Activated B cell treated with CpG ODN at 0.5 μM for 24 hours (primary cell): ENCODE measurements at regions not wholly inside any gene's neighbourhood (a gene's known extent, or its start where the extent isn't known, plus 50 kb on each side); places are given as distances from the start of the nearest gene placed in this dataset.
"Not testable (repeated sequence)": the region's sequence is repeated elsewhere in the genome, so short reads cannot be mapped to it uniquely, and the experiment has no call there.

Source experiments
- ATAC-seq: fragments of 200-7000 bp; cut with Tn5 transposase; one replicate; pipeline ENCODE4 v1.10.0; 2021; ENCODE audit warnings: low read depth, mild to moderate bottlenecking, moderate library complexity
- CTCF ChIA-PET: fragments of 350-600 bp; sonication (Branson Sonifier 250); formaldehyde crosslinking; loops from one replicate; lab custom pipeline; 2021; ENCODE audit warnings: antibody characterized with exemption; lab: Charles Lee
- POLR2A ChIA-PET: fragments of 350-600 bp; sonication (Branson Sonifier 250); formaldehyde crosslinking; loops from one replicate; lab custom pipeline; 2021; ENCODE audit warnings: antibody characterized with exemption; lab: Charles Lee
- DNase-seq: peaks from one replicate; pipeline ENCODE4 v3.0.0; 2022
- H3K27ac Mint-ChIP-seq: one replicate; pipeline ENCODE4 v1.8.0; 2020; ENCODE audit warnings: mixed read lengths
- H3K27me3 Mint-ChIP-seq: one replicate; pipeline ENCODE4 v1.8.0; 2021; ENCODE audit warnings: mixed read lengths
- H3K36me3 Mint-ChIP-seq: one replicate; pipeline ENCODE4 v1.8.0; 2021; ENCODE audit warnings: low read depth, mixed read lengths
- H3K4me1 Mint-ChIP-seq: one replicate; pipeline ENCODE4 v1.8.0; 2021; ENCODE audit warnings: mixed read lengths
- H3K4me3 Mint-ChIP-seq: one replicate; pipeline ENCODE4 v1.8.0; 2020; ENCODE audit warnings: mild to moderate bottlenecking, mixed read lengths
- H3K9me3 Mint-ChIP-seq: one replicate; pipeline ENCODE4 v1.8.0; 2020; ENCODE audit warnings: mixed read lengths
- intact Hi-C: fragments of 100-400 bp; cut with micrococcal nuclease; formaldehyde crosslinking; loops from one replicate; pipeline ENCODE4 v1.15.1; 2024
- TF ChIP-seq, protein P1 (sequence below): fragments of 200-600 bp; IDR thresholded peaks from one replicate; pipeline ENCODE4 v1.8.0; 2022; ENCODE audit warnings: antibody characterized with exemption, mild to moderate bottlenecking

DNA sequence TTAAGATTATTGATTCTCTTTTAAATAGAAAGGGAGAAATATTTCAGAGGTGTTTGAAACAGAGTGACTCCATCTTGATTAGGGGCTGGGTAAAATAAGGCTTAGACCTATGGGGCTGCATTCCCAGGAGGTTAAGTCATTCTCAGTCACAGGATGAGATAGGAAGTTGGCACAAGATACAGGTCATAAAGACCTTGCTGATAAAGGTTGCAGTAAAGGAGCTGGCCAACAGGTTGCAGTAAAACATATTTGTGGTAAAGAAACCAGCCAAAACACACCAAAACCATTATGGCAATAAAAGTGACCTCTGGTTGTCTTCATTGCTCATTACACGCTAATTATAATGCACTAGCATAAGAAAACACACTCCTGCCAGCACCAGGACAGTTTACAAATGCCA lies 165.0 kb downstream of the SPIN4 start:
- ChIA-PET CTCF (no interaction called here), POLR2A (no interaction called here)
- Mint-ChIP-seq H3K27me3 (no peaks in the 10 kb centered on the region), H3K4me1 (no peaks in the 10 kb centered on the region), H3K27ac (no peak overlapping the region), H3K4me3 (no peak overlapping the region), H3K36me3 (no peaks in the 10 kb centered on the region), H3K9me3 (peaks cover 2% of the 10 kb centered on the region)
- intact Hi-C loops, result no loop called here
- TF ChIP-seq, protein P1, sequence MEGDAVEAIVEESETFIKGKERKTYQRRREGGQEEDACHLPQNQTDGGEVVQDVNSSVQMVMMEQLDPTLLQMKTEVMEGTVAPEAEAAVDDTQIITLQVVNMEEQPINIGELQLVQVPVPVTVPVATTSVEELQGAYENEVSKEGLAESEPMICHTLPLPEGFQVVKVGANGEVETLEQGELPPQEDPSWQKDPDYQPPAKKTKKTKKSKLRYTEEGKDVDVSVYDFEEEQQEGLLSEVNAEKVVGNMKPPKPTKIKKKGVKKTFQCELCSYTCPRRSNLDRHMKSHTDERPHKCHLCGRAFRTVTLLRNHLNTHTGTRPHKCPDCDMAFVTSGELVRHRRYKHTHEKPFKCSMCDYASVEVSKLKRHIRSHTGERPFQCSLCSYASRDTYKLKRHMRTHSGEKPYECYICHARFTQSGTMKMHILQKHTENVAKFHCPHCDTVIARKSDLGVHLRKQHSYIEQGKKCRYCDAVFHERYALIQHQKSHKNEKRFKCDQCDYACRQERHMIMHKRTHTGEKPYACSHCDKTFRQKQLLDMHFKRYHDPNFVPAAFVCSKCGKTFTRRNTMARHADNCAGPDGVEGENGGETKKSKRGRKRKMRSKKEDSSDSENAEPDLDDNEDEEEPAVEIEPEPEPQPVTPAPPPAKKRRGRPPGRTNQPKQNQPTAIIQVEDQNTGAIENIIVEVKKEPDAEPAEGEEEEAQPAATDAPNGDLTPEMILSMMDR, result no peak
- ATAC-seq, result no peak
- no peak for DNase-seq

- H3K4me1 Mint-ChIP-seq, CTCF ChIA-PET, H3K4me3 Mint-ChIP-seq, H3K27ac Mint-ChIP-seq, DNase-seq, ATAC-seq, H3K27me3 Mint-ChIP-seq, H3K9me3 Mint-ChIP-seq, intact Hi-C loops, H3K36me3 Mint-ChIP-seq, POLR2A ChIA-PET: not testable (repeated sequence)
These were observed 171.3 kb downstream of the SPIN4 start for GRCh38 chrX:63179852-63180251.

DNA sequence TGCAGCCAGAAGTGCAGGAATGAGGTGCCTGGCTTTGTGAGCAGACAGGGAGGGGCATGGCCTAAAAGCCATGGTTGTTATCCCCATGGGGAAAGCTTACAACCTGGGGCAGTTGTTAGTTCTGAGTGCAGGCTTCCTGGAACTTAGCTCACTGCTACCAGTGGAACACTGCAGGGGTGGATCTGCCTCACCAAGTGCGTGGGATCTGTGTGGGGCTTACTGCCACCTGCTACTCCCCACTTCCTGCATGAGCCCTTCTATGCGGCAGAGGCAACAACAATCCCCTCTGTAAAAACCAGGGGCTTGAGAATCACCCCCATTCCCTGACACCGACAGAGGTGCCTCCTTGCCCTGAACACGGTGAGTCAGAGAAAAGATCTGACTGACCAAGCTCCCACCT lies 174.6 kb downstream of the SPIN4 start:
- H3K36me3 Mint-ChIP-seq, H3K4me3 Mint-ChIP-seq, H3K9me3 Mint-ChIP-seq, H3K27me3 Mint-ChIP-seq, intact Hi-C loops, H3K4me1 Mint-ChIP-seq, CTCF ChIA-PET, POLR2A ChIA-PET, ATAC-seq, H3K27ac Mint-ChIP-seq, DNase-seq: not testable (repeated sequence)

- ATAC-seq, H3K27me3 Mint-ChIP-seq, POLR2A ChIA-PET, H3K4me1 Mint-ChIP-seq, DNase-seq, H3K36me3 Mint-ChIP-seq, H3K27ac Mint-ChIP-seq, intact Hi-C loops, H3K4me3 Mint-ChIP-seq, H3K9me3 Mint-ChIP-seq, CTCF ChIA-PET: not testable (repeated sequence)
These were observed 177.1 kb downstream of the SPIN4 start for GRCh38 chrX:63173841-63174718.

DNA sequence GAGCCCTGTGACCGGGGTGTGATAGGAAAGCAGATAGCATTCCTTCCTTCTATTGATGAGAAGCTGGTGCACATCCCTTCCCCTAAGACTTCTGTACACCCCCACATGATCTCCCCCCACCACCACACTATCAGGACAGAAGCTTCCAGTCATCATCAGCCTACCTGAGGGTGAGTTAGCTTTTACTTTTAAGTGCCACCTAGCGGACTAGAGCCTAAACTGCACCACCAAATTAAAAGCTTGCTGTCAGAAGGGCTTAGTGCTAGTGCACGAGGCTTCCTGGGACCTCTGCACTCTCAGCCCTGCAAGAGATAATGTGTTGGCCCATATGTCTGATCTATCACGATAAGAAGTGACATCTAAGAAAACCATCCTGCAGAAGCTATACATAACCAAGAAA lies 181.7 kb downstream of the SPIN4 start:
- ATAC-seq, H3K27me3 Mint-ChIP-seq, H3K27ac Mint-ChIP-seq, DNase-seq, H3K36me3 Mint-ChIP-seq, intact Hi-C loops, H3K4me1 Mint-ChIP-seq, CTCF ChIA-PET, H3K4me3 Mint-ChIP-seq, POLR2A ChIA-PET, H3K9me3 Mint-ChIP-seq: not testable (repeated sequence)

DNA sequence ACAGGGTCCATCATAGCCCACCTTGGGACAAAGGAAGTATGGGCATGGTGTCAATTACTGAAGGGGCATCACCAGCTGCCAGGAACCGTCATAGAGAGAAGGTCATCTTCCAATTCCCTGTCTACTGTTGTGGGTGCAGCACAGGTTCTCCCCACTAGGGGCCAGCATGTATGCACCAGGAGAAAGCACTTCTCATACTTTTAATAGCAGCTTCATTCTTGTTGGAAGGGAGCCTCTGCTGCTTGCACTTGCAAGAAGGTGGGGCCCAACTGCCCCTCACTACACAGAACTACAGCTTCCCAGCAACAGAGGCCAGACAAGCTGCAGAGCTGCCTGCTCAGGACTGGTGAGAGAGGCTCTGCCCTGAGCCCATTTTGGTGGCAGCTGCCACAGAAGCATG lies 182.2 kb downstream of the SPIN4 start:
- H3K4me3 Mint-ChIP-seq, H3K36me3 Mint-ChIP-seq, DNase-seq, H3K27me3 Mint-ChIP-seq, H3K4me1 Mint-ChIP-seq, H3K9me3 Mint-ChIP-seq, H3K27ac Mint-ChIP-seq, intact Hi-C loops, ATAC-seq, POLR2A ChIA-PET, CTCF ChIA-PET: not testable (repeated sequence)

DNA sequence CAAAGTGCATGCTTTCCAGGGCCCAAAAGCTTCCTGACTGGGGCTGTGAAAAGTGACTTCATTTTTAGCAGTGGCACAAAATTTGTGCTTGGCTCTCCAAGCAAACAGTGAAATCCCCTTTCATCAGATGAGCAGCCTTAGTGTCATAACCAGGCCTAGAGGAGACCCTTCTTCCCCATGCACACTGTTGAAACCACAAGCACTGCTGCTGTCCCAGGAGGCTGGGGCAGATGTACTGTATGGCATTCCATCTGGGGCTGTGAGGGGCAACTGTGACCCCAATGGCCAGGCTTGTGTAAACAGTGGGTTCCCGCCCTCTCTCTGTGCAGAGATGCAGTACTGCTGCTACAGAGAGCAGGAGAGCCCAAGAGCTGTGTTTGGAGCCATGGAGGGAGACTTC lies 184.1 kb downstream of the SPIN4 start:
- intact Hi-C loops, result not testable (repeated sequence)

DNA sequence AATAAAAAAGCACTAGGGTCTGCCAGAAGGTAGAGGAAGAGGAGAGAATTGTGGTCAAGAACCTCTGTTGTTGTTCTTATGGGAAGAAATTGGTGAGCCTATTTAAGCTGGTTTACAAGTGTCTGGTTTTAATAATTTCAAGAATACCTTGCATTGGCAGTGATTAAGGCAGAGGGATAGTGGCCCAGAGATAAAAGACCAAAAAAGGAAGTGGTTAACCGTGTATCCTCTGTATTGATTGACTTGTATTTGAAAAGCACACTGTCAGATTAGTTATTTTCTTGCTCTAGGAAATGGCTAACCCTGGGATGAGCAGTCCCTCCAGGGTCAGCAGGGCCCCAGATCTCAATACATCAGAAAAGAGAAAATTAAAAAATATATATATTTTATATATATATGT lies 190.1 kb downstream of the SPIN4 start:
- ATAC-seq, DNase-seq, intact Hi-C loops, H3K4me3 Mint-ChIP-seq, CTCF ChIA-PET, H3K27me3 Mint-ChIP-seq, H3K36me3 Mint-ChIP-seq, H3K4me1 Mint-ChIP-seq, POLR2A ChIA-PET, H3K27ac Mint-ChIP-seq, H3K9me3 Mint-ChIP-seq: not testable (repeated sequence)

More for the DNA sequence above, 184.1 kb downstream of the SPIN4 start:
- H3K27me3 Mint-ChIP-seq, H3K27ac Mint-ChIP-seq, H3K4me3 Mint-ChIP-seq, DNase-seq, H3K4me1 Mint-ChIP-seq, POLR2A ChIA-PET, H3K9me3 Mint-ChIP-seq, CTCF ChIA-PET, ATAC-seq, H3K36me3 Mint-ChIP-seq: not testable (repeated sequence)

DNA sequence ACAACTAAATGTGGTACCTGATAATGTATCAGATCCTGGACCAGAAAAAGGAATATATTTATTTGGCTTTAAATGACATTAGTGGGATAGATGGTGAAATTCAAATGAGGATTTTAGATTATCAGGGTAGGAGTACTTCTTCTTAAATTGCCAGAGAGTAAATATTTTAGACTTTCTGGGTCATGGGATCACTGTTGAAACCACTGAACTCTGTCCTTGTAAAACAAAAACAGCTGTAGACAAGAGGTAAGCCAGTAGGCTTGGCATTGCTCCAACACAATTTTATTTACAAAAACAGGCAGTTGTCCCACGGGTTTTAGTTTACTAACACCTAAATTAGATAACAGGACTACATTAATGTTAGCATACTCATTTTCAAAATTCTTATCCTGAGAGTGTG lies 190.8 kb downstream of the SPIN4 start:
- ATAC-seq, H3K4me3 Mint-ChIP-seq, POLR2A ChIA-PET, H3K9me3 Mint-ChIP-seq, DNase-seq, CTCF ChIA-PET, H3K36me3 Mint-ChIP-seq, H3K27ac Mint-ChIP-seq, intact Hi-C loops, H3K27me3 Mint-ChIP-seq, H3K4me1 Mint-ChIP-seq: not testable (repeated sequence)

DNA sequence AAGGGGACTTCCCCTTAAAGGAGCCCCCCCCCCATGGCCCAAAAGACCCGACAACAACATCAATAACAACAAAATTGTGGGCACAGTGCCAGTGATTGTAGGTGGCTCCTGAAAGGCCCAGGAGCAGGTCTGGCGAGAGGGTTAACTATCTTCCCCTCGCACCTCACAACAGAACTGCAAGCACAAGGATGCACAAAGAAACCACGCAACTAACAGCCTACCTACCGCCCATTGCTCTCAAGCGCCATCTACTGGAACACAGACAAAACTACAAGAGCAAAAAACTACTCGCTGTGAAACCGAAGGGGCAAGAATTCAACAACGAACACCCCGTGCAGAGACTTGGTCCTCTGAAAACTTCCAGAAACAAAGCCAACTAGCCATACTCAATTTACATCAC lies 205.6 kb downstream of the SPIN4 start:
- H3K4me1 Mint-ChIP-seq, POLR2A ChIA-PET, H3K27me3 Mint-ChIP-seq, H3K27ac Mint-ChIP-seq, DNase-seq, H3K4me3 Mint-ChIP-seq, H3K9me3 Mint-ChIP-seq, ATAC-seq, CTCF ChIA-PET, H3K36me3 Mint-ChIP-seq, intact Hi-C loops: not testable (repeated sequence)

- POLR2A ChIA-PET, H3K4me3 Mint-ChIP-seq, intact Hi-C loops, H3K36me3 Mint-ChIP-seq, H3K27ac Mint-ChIP-seq, H3K27me3 Mint-ChIP-seq, H3K4me1 Mint-ChIP-seq, ATAC-seq, CTCF ChIA-PET, DNase-seq, H3K9me3 Mint-ChIP-seq: not testable (repeated sequence)
These were observed 208.5 kb downstream of the SPIN4 start for GRCh38 chrX:63142588-63142987.
